Gastroesophageal sphincter (tissue), 2 donors: ENCODE measurements at regions not wholly inside any gene's neighbourhood (a gene's known extent, or its start where the extent isn't known, plus 50 kb on each side); places are given as distances from the start of the nearest gene placed in this dataset.

Source experiments
- POLR2A ChIP-seq, 2 donors: fragments of 450-650 bp; IDR thresholded peaks; one replicate each; pipeline ENCODE4 v1.6.1; 2017; ENCODE audit warnings: antibody characterized with exemption in 2 of 2, mild to moderate bottlenecking in 2 of 2, moderate library complexity in 1 of 2
- POLR2AphosphoS5 ChIP-seq: sonication (generic); formaldehyde crosslinking; IDR thresholded peaks from one replicate; pipeline ENCODE4 v1.6.1; 2017; ENCODE audit warnings: antibody characterized with exemption

DNA sequence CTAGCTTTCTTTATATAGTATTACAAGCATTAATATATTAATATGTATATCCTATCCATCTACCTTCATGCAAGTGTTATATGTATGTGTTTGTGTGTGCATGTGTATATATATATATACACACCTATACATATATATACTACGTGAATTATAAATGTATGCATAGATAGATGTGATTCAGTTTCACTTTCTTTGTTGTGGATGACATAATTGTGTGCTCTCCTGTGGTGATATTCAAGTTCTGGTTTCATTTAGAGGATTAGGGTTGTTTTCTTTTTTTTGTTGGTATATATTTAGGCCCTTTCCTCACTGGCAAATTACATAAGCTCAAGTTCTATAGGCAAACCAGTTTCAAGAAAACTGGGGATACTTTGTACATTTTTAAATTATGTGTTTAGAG, 225.7 kb upstream of the FANCL start:
- TF ChIP-seq POLR2AphosphoS5 (no peak), POLR2A (IDR thresholded peaks at IDR 0.05) (no peak)
